Omental fat pad (tissue), 3 donors: ENCODE measurements at regions not wholly inside any gene's neighbourhood (a gene's known extent, or its start where the extent isn't known, plus 50 kb on each side); places are given as distances from the start of the nearest gene placed in this dataset.

Source experiments
- ATAC-seq: fragments of 150-250 bp; one replicate; pipeline ENCODE4 v1.9.1; 2016; ENCODE audit warnings: mild to moderate bottlenecking, moderate library complexity; ENCODE audit not compliant: low FRiP score
- DNase-seq: peaks from one replicate; pipeline ENCODE4 v3.0.0-alpha.2; 2019; ENCODE audit warnings: low spot score
- TF ChIP-seq, protein P1 (sequence below), 3 donors: fragments of 450-650 bp; IDR thresholded peaks; one replicate each; pipeline ENCODE4 v1.5.1; 2016 to 2017; ENCODE audit warnings: antibody characterized with exemption in 3 of 3, mild to moderate bottlenecking in 3 of 3, moderate library complexity in 2 of 3

DNA sequence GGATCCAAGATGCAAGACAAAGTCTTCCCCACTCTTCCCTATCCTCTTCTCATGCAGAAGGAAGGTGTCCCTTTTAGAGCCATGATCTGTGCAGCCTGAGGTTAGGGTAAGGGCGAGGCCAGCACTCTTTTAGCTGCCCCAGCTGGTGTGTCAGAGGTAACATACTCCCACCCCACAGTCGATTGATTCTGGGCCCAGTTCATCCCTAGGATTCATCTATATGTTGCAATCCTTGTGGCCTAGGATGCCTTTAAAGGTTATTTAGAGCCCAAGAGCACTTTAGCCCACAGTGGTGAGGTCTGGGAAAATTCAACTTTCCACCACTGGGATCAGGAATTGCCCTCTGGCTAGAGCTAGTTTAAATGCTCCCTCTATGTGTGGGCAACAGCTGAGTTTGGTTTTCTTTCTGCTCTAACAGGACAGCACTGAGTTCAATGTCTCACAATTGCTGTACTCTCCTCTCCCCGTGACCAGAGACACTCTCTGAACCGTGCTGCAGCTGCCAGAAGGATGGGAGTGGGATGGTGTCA is 201.3 kb upstream of the SERP2 start:
- ATAC-seq: no peak
- no peak for DNase-seq
- TF ChIP-seq, protein P1, sequence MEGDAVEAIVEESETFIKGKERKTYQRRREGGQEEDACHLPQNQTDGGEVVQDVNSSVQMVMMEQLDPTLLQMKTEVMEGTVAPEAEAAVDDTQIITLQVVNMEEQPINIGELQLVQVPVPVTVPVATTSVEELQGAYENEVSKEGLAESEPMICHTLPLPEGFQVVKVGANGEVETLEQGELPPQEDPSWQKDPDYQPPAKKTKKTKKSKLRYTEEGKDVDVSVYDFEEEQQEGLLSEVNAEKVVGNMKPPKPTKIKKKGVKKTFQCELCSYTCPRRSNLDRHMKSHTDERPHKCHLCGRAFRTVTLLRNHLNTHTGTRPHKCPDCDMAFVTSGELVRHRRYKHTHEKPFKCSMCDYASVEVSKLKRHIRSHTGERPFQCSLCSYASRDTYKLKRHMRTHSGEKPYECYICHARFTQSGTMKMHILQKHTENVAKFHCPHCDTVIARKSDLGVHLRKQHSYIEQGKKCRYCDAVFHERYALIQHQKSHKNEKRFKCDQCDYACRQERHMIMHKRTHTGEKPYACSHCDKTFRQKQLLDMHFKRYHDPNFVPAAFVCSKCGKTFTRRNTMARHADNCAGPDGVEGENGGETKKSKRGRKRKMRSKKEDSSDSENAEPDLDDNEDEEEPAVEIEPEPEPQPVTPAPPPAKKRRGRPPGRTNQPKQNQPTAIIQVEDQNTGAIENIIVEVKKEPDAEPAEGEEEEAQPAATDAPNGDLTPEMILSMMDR (IDR thresholded peaks at IDR 0.05): no peak

- ATAC-seq (peak; percentile 75), DNase-seq (no peak)
- TF ChIP-seq, protein P1 (IDR thresholded peaks at IDR 0.05): no peak
Observed at GRCh38 chr13:44174769-44175425, 198.7 kb upstream of the SERP2 start.

DNA sequence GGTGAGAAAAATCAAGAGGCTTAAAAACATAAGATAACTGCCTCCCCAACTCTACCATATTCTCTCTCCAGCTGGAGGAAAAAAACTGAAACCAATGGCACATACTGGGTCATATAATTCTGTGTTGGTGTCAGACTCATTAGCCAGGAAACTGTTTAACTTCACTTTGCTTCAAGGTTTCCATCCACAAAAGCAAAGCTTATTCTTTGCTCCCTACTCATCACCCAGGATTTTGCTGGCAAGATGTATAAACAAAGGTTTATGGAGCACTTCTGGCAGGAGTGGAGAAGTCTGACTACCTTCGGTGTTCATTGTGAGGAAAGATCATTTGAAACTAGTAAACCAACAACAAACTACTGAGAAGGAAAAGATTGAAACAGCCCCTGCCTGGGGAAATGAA is 197.5 kb upstream of the SERP2 start:
- TF ChIP-seq, protein P1 (IDR thresholded peaks at IDR 0.05): no peak
- ATAC-seq (no peak), DNase-seq (no peak)

DNA sequence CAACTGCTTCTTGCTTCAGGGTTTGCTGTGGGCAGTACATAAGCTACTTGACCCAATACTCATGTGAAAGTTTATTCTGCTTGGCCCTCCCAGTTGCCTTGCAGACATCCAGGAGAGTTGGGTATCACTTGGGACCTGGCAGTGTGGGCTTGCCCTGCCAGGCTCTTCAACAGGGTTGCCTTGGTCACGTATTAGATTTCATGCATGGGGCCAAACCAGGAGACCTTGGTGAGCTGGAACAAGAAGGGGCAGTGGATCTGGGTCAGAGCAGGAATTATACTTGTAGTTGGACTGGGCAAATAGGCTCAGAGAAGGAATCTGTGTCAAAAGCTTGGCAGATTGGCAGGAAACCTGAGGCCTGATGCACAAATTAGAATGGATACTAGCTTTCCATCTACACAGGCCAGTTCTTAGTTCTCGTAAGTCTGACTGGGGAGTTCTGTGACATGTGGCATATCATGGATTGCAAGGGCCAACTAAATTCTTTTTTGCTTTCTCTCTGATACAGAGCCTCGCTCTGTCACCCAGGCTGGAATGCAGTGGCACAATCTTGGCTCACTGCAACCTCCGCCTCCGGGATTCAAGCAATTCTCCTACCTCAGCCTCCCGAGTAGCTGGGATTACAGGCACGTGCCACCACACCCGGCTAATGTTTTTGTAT is 192.6 kb upstream of the SERP2 start:
- TF ChIP-seq, protein P1 (IDR thresholded peaks at IDR 0.05): no peak
- no peak for DNase-seq

GRCh38 chr13:44181931-44182330 is 191.7 kb upstream of the SERP2 start:
- TF ChIP-seq, protein P1 (IDR thresholded peaks at IDR 0.05): no peak
- no peak for ATAC-seq

More for the DNA sequence above, 192.6 kb upstream of the SERP2 start:
- no peak for ATAC-seq

GRCh38 chr13:44184740-44185139 is 188.9 kb upstream of the SERP2 start:
- TF ChIP-seq, protein P1 (IDR thresholded peaks at IDR 0.05): no peak
- DNase-seq (no peak), ATAC-seq (no peak)

More at GRCh38 chr13:44181931-44182330, 191.7 kb upstream of the SERP2 start:
- no peak for DNase-seq
